Fibroblast of villous mesenchyme (primary cell): ENCODE measurements at regions not wholly inside any gene's neighbourhood (a gene's known extent, or its start where the extent isn't known, plus 50 kb on each side); places are given as distances from the start of the nearest gene placed in this dataset.
A peak's percentile ranks its signal among the peaks of the same experiment; 100 is the strongest.

Source experiments
- DNase-seq: peaks from one replicate; pipeline ENCODE4 v3.0.0-alpha.2; 2010; ENCODE audit warnings: low read depth
- H3K4me3 ChIP-seq: 2 replicates; pipeline ENCODE4 v1.5.1; 2011; ENCODE audit warnings: low read depth, mild to moderate bottlenecking, low read length
- TF ChIP-seq, protein P1 (sequence below): IDR thresholded peaks from 2 replicates; pipeline ENCODE4 v1.5.1; 2012; ENCODE audit warnings: low read depth, mild to moderate bottlenecking, low read length; ENCODE audit not compliant: insufficient read depth

DNA sequence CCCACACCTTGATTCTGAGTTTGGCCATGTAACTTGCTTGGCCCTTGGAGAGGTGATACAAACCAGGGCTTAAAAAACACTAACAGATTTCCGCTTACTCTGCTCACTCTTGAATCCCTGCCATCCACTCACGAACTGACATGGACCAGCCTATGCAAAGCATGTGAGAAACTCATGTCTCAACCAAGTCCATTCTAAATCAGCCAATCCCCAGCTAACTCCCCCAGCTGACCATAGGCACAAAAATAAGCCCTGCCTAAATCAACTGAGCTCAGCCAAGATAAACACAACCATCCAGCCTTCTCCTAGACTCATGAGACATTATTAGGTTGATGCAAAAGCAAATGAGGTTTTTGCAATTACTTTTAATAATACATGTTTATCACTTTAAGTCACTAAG, 353.9 kb upstream of the TBX3 start:
- no peak for DNase-seq
- TF ChIP-seq, protein P1, sequence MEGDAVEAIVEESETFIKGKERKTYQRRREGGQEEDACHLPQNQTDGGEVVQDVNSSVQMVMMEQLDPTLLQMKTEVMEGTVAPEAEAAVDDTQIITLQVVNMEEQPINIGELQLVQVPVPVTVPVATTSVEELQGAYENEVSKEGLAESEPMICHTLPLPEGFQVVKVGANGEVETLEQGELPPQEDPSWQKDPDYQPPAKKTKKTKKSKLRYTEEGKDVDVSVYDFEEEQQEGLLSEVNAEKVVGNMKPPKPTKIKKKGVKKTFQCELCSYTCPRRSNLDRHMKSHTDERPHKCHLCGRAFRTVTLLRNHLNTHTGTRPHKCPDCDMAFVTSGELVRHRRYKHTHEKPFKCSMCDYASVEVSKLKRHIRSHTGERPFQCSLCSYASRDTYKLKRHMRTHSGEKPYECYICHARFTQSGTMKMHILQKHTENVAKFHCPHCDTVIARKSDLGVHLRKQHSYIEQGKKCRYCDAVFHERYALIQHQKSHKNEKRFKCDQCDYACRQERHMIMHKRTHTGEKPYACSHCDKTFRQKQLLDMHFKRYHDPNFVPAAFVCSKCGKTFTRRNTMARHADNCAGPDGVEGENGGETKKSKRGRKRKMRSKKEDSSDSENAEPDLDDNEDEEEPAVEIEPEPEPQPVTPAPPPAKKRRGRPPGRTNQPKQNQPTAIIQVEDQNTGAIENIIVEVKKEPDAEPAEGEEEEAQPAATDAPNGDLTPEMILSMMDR: no peak
- H3K4me3 ChIP-seq: no peak overlapping the region

DNA sequence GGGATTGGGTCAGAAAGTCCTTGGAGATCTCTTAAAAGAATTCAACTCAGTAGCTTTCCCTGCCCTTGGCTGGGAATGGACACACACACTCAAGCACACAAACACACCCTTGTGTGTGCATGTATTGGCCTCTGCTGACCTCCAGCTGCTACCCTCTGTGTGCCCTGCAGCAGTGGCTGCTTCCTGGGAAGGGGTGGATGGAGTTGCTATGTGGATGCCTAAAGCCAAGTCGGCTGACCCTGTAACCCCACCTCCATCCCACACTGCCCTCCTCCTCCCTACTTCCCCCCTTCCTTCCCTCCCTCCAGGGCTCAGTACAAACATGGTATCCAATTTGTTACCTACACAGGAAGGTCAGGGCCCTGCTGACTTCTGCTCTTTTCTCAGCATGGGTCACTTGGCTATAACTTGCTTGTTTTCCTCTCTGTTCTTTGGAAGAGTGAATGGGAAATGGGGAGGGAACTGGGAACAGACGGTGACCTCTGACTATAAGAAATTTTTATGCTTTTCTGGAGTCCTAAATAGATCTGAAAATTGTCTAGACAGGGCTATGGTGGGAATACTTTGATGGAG, 351.6 kb upstream of the TBX3 start:
- H3K4me3 ChIP-seq: no peak overlapping the region
- DNase-seq: no peak
- TF ChIP-seq, protein P1: no peak

DNA sequence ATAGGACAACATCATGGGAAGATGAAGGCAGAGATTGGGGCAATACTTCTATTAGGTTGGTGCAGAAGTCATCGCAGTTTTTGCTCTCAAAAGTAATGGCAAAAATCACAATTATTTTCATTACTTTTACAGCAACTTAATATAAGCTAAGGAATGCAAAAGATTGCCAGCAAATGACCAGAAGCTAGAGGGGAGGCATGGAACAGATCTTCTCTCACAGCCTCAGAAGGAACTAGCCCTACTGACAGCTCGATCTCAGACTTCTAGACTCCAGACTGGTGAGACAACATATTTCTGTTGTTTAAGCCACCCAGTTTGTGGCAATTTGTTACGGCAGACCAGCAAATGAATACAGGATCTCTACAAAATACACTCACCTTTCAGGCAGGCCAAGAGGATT, 348.5 kb upstream of the TBX3 start:
- TF ChIP-seq, protein P1: no peak

DNA sequence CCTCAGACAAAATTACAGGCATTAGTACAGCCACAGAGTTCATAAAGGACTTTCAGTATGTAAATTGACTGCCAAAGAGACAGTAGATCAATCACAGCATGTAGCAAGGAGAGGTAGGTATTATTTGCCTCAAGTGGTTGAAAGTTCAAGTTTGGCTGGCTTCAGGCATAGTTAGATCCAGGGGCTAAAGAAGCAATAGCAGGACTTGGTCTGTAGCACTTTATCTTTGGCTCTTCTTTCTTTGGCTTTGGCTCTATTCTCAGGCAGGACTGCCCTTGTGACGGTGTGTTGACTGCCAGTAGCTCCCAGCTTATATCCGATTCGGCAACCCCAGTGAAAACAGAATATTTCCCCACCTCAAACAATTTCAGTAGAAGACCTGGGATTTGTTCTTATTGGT, 346.0 kb upstream of the TBX3 start:
- TF ChIP-seq, protein P1: no peak
- H3K4me3 ChIP-seq: no peak overlapping the region
- DNase-seq: no peak

More for the DNA sequence above, 348.5 kb upstream of the TBX3 start:
- DNase-seq: no peak
- H3K4me3 ChIP-seq: no peak overlapping the region

DNA sequence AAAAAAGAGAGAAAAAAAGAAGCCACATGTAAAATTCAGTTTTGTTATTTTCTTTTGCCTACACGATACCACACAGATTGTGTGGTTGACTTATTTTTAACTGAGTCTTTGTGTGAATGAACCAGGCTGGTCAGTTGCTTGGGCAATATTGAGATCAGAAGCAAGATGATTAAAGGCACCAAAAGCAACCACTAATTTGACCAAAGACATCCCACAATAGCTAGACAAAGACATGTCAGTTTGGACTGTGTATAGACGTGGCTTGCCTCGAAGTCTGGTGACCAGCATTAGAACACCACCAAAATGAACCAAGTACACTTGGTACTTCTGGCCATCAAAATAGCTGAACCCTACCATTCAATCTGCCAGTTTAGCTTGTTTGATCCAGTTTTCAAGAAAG, 340.6 kb upstream of the TBX3 start:
- no peak overlapping the region for H3K4me3 ChIP-seq
- DNase-seq: no peak
- TF ChIP-seq, protein P1: no peak

DNA sequence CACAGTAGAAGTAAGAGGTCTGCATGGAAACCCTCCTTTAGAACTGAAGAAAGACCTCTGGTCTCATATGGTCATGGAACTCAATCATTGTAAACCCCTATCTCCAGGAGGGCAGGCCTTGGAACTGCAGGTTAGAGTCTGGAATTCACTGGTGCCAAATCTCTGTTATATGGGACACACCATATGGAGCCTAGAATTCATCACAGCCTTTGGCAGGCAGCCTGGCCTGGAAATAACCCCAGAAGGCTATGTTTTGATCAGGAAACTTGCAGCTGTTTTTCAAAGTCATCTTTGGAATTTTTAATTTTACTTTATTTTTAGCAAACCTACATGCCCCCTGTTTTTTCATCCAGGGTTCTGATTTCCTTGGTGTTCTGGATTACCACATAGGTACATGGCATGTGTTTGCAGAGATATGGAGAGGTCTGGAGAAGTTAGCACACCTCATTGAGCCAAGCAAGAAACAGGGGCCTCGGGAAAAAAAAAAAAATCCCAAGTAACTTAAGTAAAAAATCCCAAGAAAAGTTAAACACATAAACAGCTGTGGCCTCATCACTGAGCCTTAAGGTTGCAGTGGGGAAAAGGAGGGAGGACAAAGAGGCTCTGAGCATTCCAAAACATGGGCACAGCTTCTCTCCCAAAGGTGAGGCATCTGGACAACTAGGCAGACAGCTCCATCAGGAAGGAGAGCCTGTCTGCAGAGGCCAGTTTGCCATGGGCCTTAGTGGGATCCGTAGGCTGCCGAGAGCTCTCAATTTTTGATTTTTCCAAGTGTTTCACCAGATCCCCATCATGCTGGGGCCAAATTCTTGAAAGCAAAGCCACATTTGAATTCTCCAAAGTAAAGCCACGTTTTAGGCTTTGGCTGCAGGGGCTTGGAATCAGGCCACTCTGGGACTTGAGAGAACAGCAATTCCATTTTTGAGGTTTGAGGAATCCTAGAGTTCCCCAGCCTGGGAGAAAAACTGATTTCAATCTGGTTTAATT, 339.6 kb upstream of the TBX3 start:
- TF ChIP-seq, protein P1: no peak
- peak; percentile 43 for DNase-seq
- no peak overlapping the region for H3K4me3 ChIP-seq

DNA sequence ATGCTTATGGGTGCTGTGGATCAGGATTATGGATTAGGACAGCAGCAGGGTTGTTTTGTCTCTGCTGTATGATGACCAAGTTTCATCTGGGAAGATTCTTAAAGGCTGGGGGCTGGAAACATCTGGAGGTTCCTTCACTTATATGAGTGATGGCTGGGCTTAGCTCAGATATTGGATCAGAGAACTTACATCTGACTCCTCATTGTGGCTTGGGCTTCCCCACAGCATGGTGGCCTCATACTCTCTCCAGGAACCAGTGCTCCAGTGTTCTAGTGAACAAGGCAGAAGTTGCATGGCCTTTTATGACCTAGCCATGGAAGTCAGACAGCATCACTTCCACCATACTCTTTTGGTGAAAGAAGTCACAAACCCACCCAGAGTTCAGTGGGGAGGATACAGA, 336.1 kb upstream of the TBX3 start:
- TF ChIP-seq, protein P1: no peak
- DNase-seq: no peak

More for the DNA sequence above, 336.1 kb upstream of the TBX3 start:
- no peak overlapping the region for H3K4me3 ChIP-seq
